Esophagus squamous epithelium (tissue), 5 donors: ENCODE measurements at regions not wholly inside any gene's neighbourhood (a gene's known extent, or its start where the extent isn't known, plus 50 kb on each side); places are given as distances from the start of the nearest gene placed in this dataset.

Source experiments
- DNase-seq: peaks from one replicate; lab custom pipeline; 2025; lab: John Stamatoyannopoulos, UW
- H3K27ac ChIP-seq, 4 donors: fragments of 200-600 bp; sonication (generic); one replicate each; pipeline ENCODE4 v1.5.1; 2016 to 2019; ENCODE audit warnings: mild to moderate bottlenecking in 1 of 4
- H3K27me3 ChIP-seq, 4 donors: fragments of 200-600 bp; sonication (generic); 1 replicate in 3 of 4; 2 replicates in 1 of 4; pipeline versions ENCODE4 v1.5.1 to v1.6.0; 2017 to 2021; ENCODE audit warnings: antibody characterized with exemption in 1 of 4
- H3K36me3 ChIP-seq, 3 donors: fragments of 200-600 bp; sonication (generic); one replicate each; pipeline ENCODE4 v1.5.1; 2016 to 2019
- H3K4me1 ChIP-seq, 3 donors: fragments of 200-600 bp; sonication (generic); one replicate each; pipeline ENCODE4 v1.5.1; 2017 to 2019
- H3K4me3 ChIP-seq, 4 donors: fragments of 200-600 bp; sonication (generic); 1 replicate in 3 of 4; 2 replicates in 1 of 4; pipeline ENCODE4 v1.5.1; 2016 to 2019; ENCODE audit warnings: mild to moderate bottlenecking in 2 of 4, moderate library complexity in 1 of 4
- H3K9me3 ChIP-seq, 3 donors: fragments of 200-600 bp; sonication (generic); one replicate each; pipeline ENCODE4 v1.5.1; 2016 to 2019
- POLR2A ChIP-seq, 4 donors: fragments of 450-650 bp; IDR thresholded peaks; one replicate each; pipeline ENCODE4 v1.6.1; 2017; ENCODE audit warnings: antibody characterized with exemption in 4 of 4, mild to moderate bottlenecking in 4 of 4, moderate library complexity in 3 of 4
- WGBS, 2 donors: methylation state at CpG; one replicate each; pipeline ENCODE4 v1.1.5; 2018; 5-methylcytosine and 5-hydroxymethylcytosine counted together
- intact Hi-C: fragments of 100-400 bp; cut with DNase I; formaldehyde crosslinking; loops from one replicate; pipeline ENCODE4 v1.15.0; 2022
- TF ChIP-seq, protein P1 (sequence below), 6 experiments: fragments of 450-650 bp in 4 of 6; fragments of 200-600 bp in 2 of 6; sonication (generic) in 2 of 6; IDR thresholded peaks; one replicate each; pipeline ENCODE4 v1.5.1; 2016 to 2019; ENCODE audit warnings: antibody characterized with exemption in 6 of 6, mild to moderate bottlenecking in 4 of 6, moderate library complexity in 4 of 6
- donor health status: DM: yes; HTN: yes; CAD: no.

DNA sequence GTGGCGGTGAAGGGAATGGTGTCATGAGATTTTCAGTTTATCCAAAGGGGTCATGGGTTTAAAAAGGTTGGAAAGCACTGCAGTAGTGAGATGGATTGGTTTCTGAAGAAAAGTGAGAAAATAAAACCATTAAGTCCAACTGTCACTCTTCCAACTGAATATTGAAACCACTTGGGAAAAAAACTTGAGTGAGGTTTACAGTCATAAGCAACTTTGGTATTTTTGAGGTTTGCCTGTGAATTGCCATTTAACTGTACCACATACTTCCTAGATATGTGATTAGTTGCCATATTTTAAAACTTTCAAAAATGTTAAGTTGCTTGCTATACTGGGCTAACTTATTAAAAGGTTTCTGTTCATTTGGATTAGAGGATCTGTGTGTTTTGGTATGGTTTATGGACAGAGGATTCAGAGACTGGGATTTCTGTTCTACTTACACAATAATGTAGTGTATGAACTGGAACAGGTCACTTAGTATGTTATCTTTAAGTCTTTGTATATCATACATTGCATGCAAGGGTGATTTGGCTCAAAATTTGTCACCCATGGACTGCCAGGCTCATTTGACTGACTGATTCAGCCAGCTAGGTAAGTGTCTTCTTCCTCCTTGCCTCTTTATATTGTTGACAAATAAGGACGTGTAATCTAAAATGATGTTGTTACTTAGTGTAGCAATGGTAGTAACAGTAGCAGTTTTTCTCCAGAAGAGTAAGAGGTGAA is 201.4 kb upstream of the EOMES start:
- Histone ChIP-seq H3K27ac (no peak overlapping the region), H3K4me1 (no peaks in the 10 kb centered on the region), H3K36me3 (no peaks in the 10 kb centered on the region), H3K9me3 (no peaks in the 10 kb centered on the region), H3K27me3 (no peaks in the 10 kb centered on the region), H3K4me3 (no peak overlapping the region)
- 70 to 86% methylated on average over 2 of the region's 2 CpGs for WGBS, 2 donors
- TF ChIP-seq, protein P1, sequence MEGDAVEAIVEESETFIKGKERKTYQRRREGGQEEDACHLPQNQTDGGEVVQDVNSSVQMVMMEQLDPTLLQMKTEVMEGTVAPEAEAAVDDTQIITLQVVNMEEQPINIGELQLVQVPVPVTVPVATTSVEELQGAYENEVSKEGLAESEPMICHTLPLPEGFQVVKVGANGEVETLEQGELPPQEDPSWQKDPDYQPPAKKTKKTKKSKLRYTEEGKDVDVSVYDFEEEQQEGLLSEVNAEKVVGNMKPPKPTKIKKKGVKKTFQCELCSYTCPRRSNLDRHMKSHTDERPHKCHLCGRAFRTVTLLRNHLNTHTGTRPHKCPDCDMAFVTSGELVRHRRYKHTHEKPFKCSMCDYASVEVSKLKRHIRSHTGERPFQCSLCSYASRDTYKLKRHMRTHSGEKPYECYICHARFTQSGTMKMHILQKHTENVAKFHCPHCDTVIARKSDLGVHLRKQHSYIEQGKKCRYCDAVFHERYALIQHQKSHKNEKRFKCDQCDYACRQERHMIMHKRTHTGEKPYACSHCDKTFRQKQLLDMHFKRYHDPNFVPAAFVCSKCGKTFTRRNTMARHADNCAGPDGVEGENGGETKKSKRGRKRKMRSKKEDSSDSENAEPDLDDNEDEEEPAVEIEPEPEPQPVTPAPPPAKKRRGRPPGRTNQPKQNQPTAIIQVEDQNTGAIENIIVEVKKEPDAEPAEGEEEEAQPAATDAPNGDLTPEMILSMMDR (IDR thresholded peaks at IDR 0.05), result no peak
- TF ChIP-seq POLR2A (IDR thresholded peaks at IDR 0.05), result no peak
- DNase-seq, result no peak
- intact Hi-C loops, result no loop called here

DNA sequence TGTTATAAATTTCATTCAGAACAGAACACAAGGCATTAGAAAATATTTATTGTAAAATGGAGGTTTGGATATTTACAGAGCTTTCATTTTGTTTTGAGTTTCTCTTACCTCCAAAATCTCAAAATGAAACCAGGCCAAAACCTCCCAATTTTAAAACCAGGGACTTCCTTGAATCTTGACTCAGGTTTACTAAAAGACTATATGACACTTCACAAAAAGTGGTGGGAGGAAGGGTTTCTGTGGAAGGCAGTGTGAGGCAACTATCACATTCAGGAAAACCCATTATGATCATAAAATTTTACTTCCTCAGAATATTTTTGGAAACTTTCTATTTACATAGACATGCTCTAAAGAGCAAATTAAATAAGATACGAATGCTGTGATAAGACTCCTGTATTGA is 205.8 kb upstream of the EOMES start:
- Histone ChIP-seq H3K4me1 (no peaks in the 10 kb centered on the region), H3K9me3 (no peaks in the 10 kb centered on the region), H3K4me3 (no peak overlapping the region), H3K36me3 (no peaks in the 10 kb centered on the region), H3K27me3 (no peaks in the 10 kb centered on the region), H3K27ac (no peak overlapping the region)
- intact Hi-C loops, result no loop called here
- TF ChIP-seq, protein P1 (IDR thresholded peaks at IDR 0.05), result no peak
- TF ChIP-seq POLR2A (IDR thresholded peaks at IDR 0.05), result no peak
- WGBS, 2 donors, result 46 to 61% methylated on average over 1 of the region's 1 CpG
- no peak for DNase-seq

DNA sequence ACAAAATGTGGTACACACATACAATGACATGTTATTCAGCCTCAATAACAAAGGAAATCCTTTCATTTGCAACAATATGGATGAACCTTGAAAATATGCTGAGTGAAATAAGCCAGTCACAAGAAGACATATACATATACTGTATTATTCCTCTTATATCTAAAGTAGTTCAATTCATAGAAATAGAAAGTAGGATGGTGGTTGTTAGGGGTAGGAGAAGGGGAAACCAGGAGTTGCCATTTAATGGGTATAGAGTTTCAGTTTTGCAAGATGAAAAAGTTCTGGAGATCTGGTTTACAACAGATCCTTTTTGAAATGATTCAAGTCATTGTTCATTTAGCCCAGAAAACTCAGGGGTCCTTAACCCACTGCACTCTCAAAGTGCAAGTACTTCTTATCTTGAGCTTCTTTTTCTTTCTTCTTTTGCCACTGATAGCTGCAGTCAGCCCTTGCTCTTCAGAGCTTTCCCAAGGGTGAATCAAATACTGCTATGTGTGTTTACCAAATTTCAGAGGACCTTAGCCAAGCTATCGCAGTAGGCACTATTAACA is 208.0 kb upstream of the EOMES start:
- Histone ChIP-seq H3K9me3 (no peaks in the 10 kb centered on the region), H3K4me1 (no peaks in the 10 kb centered on the region), H3K27me3 (peaks cover 0 to 3% (median 0%) of the 10 kb centered on the region in 4 donors), H3K27ac (no peak overlapping the region), H3K4me3 (no peak overlapping the region), H3K36me3 (no peaks in the 10 kb centered on the region)
- TF ChIP-seq POLR2A (IDR thresholded peaks at IDR 0.05), result no peak
- TF ChIP-seq, protein P1 (IDR thresholded peaks at IDR 0.05), result no peak
- intact Hi-C loops, result no loop called here
- 70 to 91% methylated on average over 1 of the region's 1 CpG for WGBS, 2 donors
- no peak for DNase-seq

DNA sequence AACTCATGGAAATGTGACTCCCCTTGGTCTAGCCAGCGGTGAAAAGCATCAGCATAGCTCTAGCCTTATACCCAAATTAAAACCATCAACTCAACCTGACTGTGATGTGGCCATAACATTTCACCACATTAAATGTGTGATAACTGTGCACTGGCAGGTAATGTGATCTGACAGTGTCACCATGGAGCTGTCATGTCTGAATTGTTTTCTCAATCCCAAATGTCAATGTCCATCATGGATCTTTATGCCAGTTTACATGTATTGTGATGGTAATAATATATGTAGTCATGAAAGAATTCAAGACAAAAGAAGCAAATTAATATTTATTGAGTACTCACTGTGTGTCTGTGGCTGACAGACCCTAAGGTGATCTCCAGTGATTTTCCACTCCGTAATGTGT is 213.4 kb upstream of the EOMES start:
- WGBS, 2 donors, result 83 to 90% methylated on average over 2 of the region's 2 CpGs
- no peak for DNase-seq
- no peaks in the 10 kb centered on the region for H3K9me3 ChIP-seq
- H3K27me3 ChIP-seq, result peaks cover 0 to 3% (median 0%) of the 10 kb centered on the region in 4 donors
- TF ChIP-seq, protein P1 (IDR thresholded peaks at IDR 0.05), result no peak
- TF ChIP-seq POLR2A (IDR thresholded peaks at IDR 0.05), result no peak
- H3K36me3 ChIP-seq, result no peaks in the 10 kb centered on the region
- no peak overlapping the region for H3K4me3 ChIP-seq
- no peaks in the 10 kb centered on the region for H3K4me1 ChIP-seq
- no peak overlapping the region for H3K27ac ChIP-seq
- intact Hi-C loops, result no loop called here

DNA sequence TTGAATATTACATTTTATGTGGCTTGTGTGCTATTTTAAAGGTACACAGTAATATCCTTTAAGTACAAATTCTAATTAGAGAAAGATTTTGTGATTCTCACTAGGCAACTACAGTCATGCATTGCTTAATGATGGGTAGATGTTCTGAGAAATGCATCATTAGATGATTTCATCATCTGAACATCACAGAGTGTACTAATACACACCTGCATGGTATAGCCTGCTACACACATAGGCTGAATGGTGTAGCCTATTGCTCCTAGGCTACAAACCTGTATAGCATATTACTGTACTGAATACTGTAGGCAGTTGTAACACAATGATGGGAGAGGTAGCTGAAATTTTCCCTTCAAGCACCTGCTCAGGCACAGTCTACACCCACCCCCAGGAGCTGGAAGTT is 217.4 kb upstream of the EOMES start:
- intact Hi-C loops, result no loop called here
- no peaks in the 10 kb centered on the region for H3K36me3 ChIP-seq
- no peaks in the 10 kb centered on the region for H3K4me1 ChIP-seq
- DNase-seq, result no peak
- no peak overlapping the region for H3K4me3 ChIP-seq
- H3K27ac ChIP-seq, result no peak overlapping the region
- no peaks in the 10 kb centered on the region for H3K9me3 ChIP-seq
- TF ChIP-seq POLR2A (IDR thresholded peaks at IDR 0.05), result no peak
- TF ChIP-seq, protein P1 (IDR thresholded peaks at IDR 0.05), result no peak
- H3K27me3 ChIP-seq, result no peaks in the 10 kb centered on the region
